ENCODE measurements at regions not wholly inside any gene's neighbourhood (a gene's known extent, or its start where the extent isn't known, plus 50 kb on each side); places are given as distances from the start of the nearest gene placed in this dataset.

- no peaks in the 10 kb centered on the region for H3K9me3 ChIP-seq (ENCODE audit: control insufficient read depth, low read depth, low read length)
- FAIRE-seq (no peak), DNase-seq (ENCODE audit: low read depth, low spot score) (no peak)
- H2AFZ ChIP-seq (ENCODE audit: control insufficient read depth, low read length): no peak overlapping the region
- H3K4me3 ChIP-seq (ENCODE audit: control insufficient read depth in 2 of 3, extremely low read depth in 1 of 3, insufficient read depth in 2 of 3, low read depth in 1 of 3, low read length in 3 of 3): no peak overlapping the region
- no peaks in the 10 kb centered on the region for H4K20me1 ChIP-seq (ENCODE audit: control insufficient read depth, extremely low read depth, insufficient read depth, low read length)
- H3K79me2 ChIP-seq (ENCODE audit: control insufficient read depth, insufficient read depth, low read length): no peaks in the 10 kb centered on the region
- no peak overlapping the region for H3K9ac ChIP-seq (ENCODE audit: control insufficient read depth, extremely low read depth, insufficient read depth, low read length)
- H3K27ac ChIP-seq (ENCODE audit: control insufficient read depth, insufficient read depth, low read length): no peak overlapping the region
- no peaks in the 10 kb centered on the region for H3K4me1 ChIP-seq (ENCODE audit: control insufficient read depth, extremely low read depth, insufficient read depth, low read length)
- H3K36me3 ChIP-seq (ENCODE audit: control insufficient read depth in 2 of 2, extremely low read depth in 1 of 2, insufficient read depth in 2 of 2, low read length in 2 of 2): no peaks in the 10 kb centered on the region
- dilution Hi-C loops (cut with MboI; ENCODE audit: extremely low pct_ligation_motif_present, low sequenced_read_pairs): no loop called here
- TF ChIP-seq CTCF (optimal IDR thresholded peaks at IDR 0.05 in 1 of 3, IDR thresholded peaks at IDR 0.05 in 1 of 3, conservative IDR thresholded peaks at IDR 0.05 in 1 of 3; ENCODE audit: extremely low read depth in 1 of 3, insufficient read depth in 2 of 3, low read length in 3 of 3): peak; percentile 19 to 40 (median 37)
- TF ChIP-seq EZH2 (IDR thresholded peaks at IDR 0.05; ENCODE audit: low read length): no peak
- no peaks in the 10 kb centered on the region for H3K9me1 ChIP-seq (ENCODE audit: control insufficient read depth, extremely low read depth, insufficient read depth, low read length)
- H3K27me3 ChIP-seq (ENCODE audit: control insufficient read depth, extremely low read depth, insufficient read depth, low read length): no peaks in the 10 kb centered on the region
- no peak overlapping the region for H3K4me2 ChIP-seq (ENCODE audit: control insufficient read depth, extremely low read depth, insufficient read depth, low read depth, low read length)
Observed at GRCh38 chr12:82019533-82019932, 260.4 kb upstream of the PPFIA2 start.

GRCh38 chr12:82015623-82016347, 256.6 kb upstream of the PPFIA2 start:
- Histone ChIP-seq H3K9me1 (ENCODE audit: control insufficient read depth, extremely low read depth, insufficient read depth, low read length) (no peaks in the 10 kb centered on the region), H3K4me1 (ENCODE audit: control insufficient read depth, extremely low read depth, insufficient read depth, low read length) (no peaks in the 10 kb centered on the region), H3K27ac (ENCODE audit: control insufficient read depth, insufficient read depth, low read length) (no peak overlapping the region), H3K4me3 (ENCODE audit: control insufficient read depth in 2 of 3, extremely low read depth in 1 of 3, insufficient read depth in 2 of 3, low read depth in 1 of 3, low read length in 3 of 3) (no peak overlapping the region), H3K9me3 (ENCODE audit: control insufficient read depth, low read depth, low read length) (no peaks in the 10 kb centered on the region), H2AFZ (ENCODE audit: control insufficient read depth, low read length) (no peak overlapping the region), H3K79me2 (ENCODE audit: control insufficient read depth, insufficient read depth, low read length) (no peaks in the 10 kb centered on the region), H3K9ac (ENCODE audit: control insufficient read depth, extremely low read depth, insufficient read depth, low read length) (no peak overlapping the region), H4K20me1 (ENCODE audit: control insufficient read depth, extremely low read depth, insufficient read depth, low read length) (no peaks in the 10 kb centered on the region), H3K4me2 (ENCODE audit: control insufficient read depth, extremely low read depth, insufficient read depth, low read depth, low read length) (no peak overlapping the region), H3K36me3 (ENCODE audit: control insufficient read depth in 2 of 2, extremely low read depth in 1 of 2, insufficient read depth in 2 of 2, low read length in 2 of 2) (no peaks in the 10 kb centered on the region), H3K27me3 (ENCODE audit: control insufficient read depth, extremely low read depth, insufficient read depth, low read length) (no peaks in the 10 kb centered on the region)
- no peak for FAIRE-seq
- TF ChIP-seq EZH2 (IDR thresholded peaks at IDR 0.05; ENCODE audit: low read length) (no peak), CTCF (optimal IDR thresholded peaks at IDR 0.05 in 1 of 3, IDR thresholded peaks at IDR 0.05 in 1 of 3, conservative IDR thresholded peaks at IDR 0.05 in 1 of 3; ENCODE audit: extremely low read depth in 1 of 3, insufficient read depth in 2 of 3, low read length in 3 of 3) (no peak)
- no peak for DNase-seq (ENCODE audit: low read depth, low spot score)
- dilution Hi-C loops (cut with MboI; ENCODE audit: extremely low pct_ligation_motif_present, low sequenced_read_pairs): no loop called here
